A549 (cell line): ENCODE measurements at regions not wholly inside any gene's neighbourhood (a gene's known extent, or its start where the extent isn't known, plus 50 kb on each side); places are given as distances from the start of the nearest gene placed in this dataset.

Source experiments
- ATAC-seq, 2 experiments: fragments of 200-7000 bp in 1 of 2; fragments of >200 bp in 1 of 2; cut with Nextera tagmentation in 1 of 2; cut with Tn5 transposase in 1 of 2; 3 replicates each; pipeline versions ENCODE4 v1.8.0 to v1.9.1; 2018 to 2020; ENCODE audit warnings: mild to moderate bottlenecking in 1 of 2, moderate library complexity in 1 of 2
- CTCF ChIA-PET: fragments of 300-600 bp; sonication (Branson Sonifier 250); formaldehyde crosslinking; extraction: SDS; loops from one replicate; lab custom pipeline; 2021; ENCODE audit warnings: antibody characterized with exemption, inconsistent platforms; lab: Yijun Ruan, JAX
- POLR2A ChIA-PET: fragments of 350-600 bp; formaldehyde crosslinking; extraction: SDS; loops from one replicate; lab custom pipeline; 2021; ENCODE audit warnings: antibody characterized with exemption, inconsistent platforms; lab: Yijun Ruan, JAX
- DNase-seq, 2 experiments: peaks; one replicate each; pipeline versions ENCODE4 v3.0.0 to v3.0.0-alpha.2; 2011 to 2016; ENCODE audit warnings: low read depth in 1 of 2, low spot score in 1 of 2
- FAIRE-seq: peaks from 2 replicates; lab custom pipeline; 2011; peaks lifted over from hg19 to GRCh38; lab: Jason Lieb, UNC
- H3K27ac ChIP-seq, 2 experiments: fragments of >200 bp; sonication (Bioruptor Twin); formaldehyde crosslinking; 3 replicates each; pipeline ENCODE4 v1.5.1; 2016 to 2017
- H3K4me1 ChIP-seq: fragments of >200 bp; sonication (Bioruptor Twin); formaldehyde crosslinking; 3 replicates; pipeline ENCODE4 v1.6.1; 2016
- H3K4me2 ChIP-seq: fragments of >200 bp; sonication (Bioruptor Twin); formaldehyde crosslinking; 3 replicates; pipeline ENCODE4 v1.6.1; 2016
- H3K4me3 ChIP-seq: fragments of >200 bp; sonication (Bioruptor Twin); formaldehyde crosslinking; 3 replicates; pipeline ENCODE4 v1.5.1; 2016
- H3K9me3 ChIP-seq: fragments of >200 bp; sonication (Bioruptor Twin); formaldehyde crosslinking; 3 replicates; pipeline ENCODE4 v1.6.1; 2016
- BHLHE40 ChIP-seq: IDR thresholded peaks from 2 replicates; pipeline ENCODE4 v1.6.1; 2012; ENCODE audit warnings: low read depth, low read length, inconsistent platforms
- CBX8 ChIP-seq: fragments of 200-600 bp; sonication (generic); IDR thresholded peaks from 2 replicates; pipeline ENCODE4 v1.6.1; 2016
- CEBPB ChIP-seq, 2 experiments: fragments of >200 bp in 1 of 2; sonication (Bioruptor Twin) in 1 of 2; formaldehyde crosslinking in 1 of 2; IDR thresholded peaks; 2 replicates each; pipeline ENCODE4 v1.6.1; 2012 to 2016
- CHD2 ChIP-seq: fragments of 150-350 bp; IDR thresholded peaks from 2 replicates; pipeline ENCODE4 v1.6.1; 2014; ENCODE audit warnings: low read length; ENCODE audit not compliant: partially characterized antibody
- CHD4 ChIP-seq: fragments of 200-600 bp; sonication (generic); IDR thresholded peaks from 2 replicates; pipeline ENCODE4 v1.6.1; 2016; ENCODE audit warnings: antibody characterized with exemption, mild to moderate bottlenecking, borderline replicate concordance
- EHMT2 ChIP-seq: fragments of 200-600 bp; sonication (generic); IDR thresholded peaks from 2 replicates; pipeline ENCODE4 v1.6.1; 2016; ENCODE audit warnings: antibody characterized with exemption, low read depth, mild to moderate bottlenecking, moderate library complexity
- EP300 ChIP-seq, 2 experiments: fragments of >200 bp; sonication (Bioruptor Twin); formaldehyde crosslinking; IDR thresholded peaks; 2 replicates in 1 of 2; 3 replicates in 1 of 2; pipeline ENCODE4 v1.6.1; 2016 to 2017
- ESRRA ChIP-seq: fragments of 150-350 bp; IDR thresholded peaks from 2 replicates; pipeline ENCODE4 v1.6.1; 2014; ENCODE audit warnings: mild to moderate bottlenecking, low read length, borderline replicate concordance
- FOSB ChIP-seq: fragments of 250-450 bp; sonication (Bioruptor Pico); IDR thresholded peaks from 2 replicates; pipeline ENCODE4 v1.5.0; 2020; ENCODE audit warnings: mild to moderate bottlenecking, moderate library complexity
- GATA3 ChIP-seq: IDR thresholded peaks from 2 replicates; pipeline ENCODE4 v1.6.1; 2012; ENCODE audit warnings: borderline replicate concordance
- HMGXB4 ChIP-seq: fragments of 250-450 bp; sonication (Bioruptor Pico); IDR thresholded peaks from 2 replicates; pipeline ENCODE4 v1.5.0; 2021; ENCODE audit warnings: mild to moderate bottlenecking, moderate library complexity, borderline replicate concordance
- HOXB13 ChIP-seq: fragments of 250-450 bp; sonication (Bioruptor Pico); IDR thresholded peaks from 2 replicates; pipeline ENCODE4 v1.5.0; 2020; ENCODE audit warnings: low read depth, mild to moderate bottlenecking, moderate library complexity
- KDM1A ChIP-seq: fragments of 200-600 bp; sonication (generic); IDR thresholded peaks from 2 replicates; pipeline ENCODE4 v1.6.1; 2016; ENCODE audit warnings: low read depth, mild to moderate bottlenecking
- KDM5A ChIP-seq: fragments of 200-600 bp; sonication (generic); IDR thresholded peaks from 2 replicates; pipeline ENCODE4 v1.6.1; 2016; ENCODE audit warnings: antibody characterized with exemption, mild to moderate bottlenecking
- MAX ChIP-seq: IDR thresholded peaks from 2 replicates; pipeline ENCODE4 v1.6.1; 2012
- MYC ChIP-seq: IDR thresholded peaks from 2 replicates; pipeline ENCODE4 v1.6.1; 2012; ENCODE audit warnings: mild to moderate bottlenecking, inconsistent platforms, low read length, improper control_type of control experiment, borderline replicate concordance
- NPAS2 ChIP-seq: fragments of 250-450 bp; sonication (Bioruptor Pico); IDR thresholded peaks from 2 replicates; pipeline ENCODE4 v1.8.0; 2022; ENCODE audit warnings: mild to moderate bottlenecking, moderate library complexity, borderline replicate concordance
- NR3C1 ChIP-seq: fragments of >200 bp; sonication (Bioruptor Twin); formaldehyde crosslinking; IDR thresholded peaks from 3 replicates; pipeline ENCODE4 v1.6.1; 2017
- PBX3 ChIP-seq: IDR thresholded peaks from 2 replicates; pipeline ENCODE4 v1.6.1; 2012
- RAD21 ChIP-seq, 2 experiments: fragments of >200 bp in 1 of 2; sonication (Bioruptor Twin) in 1 of 2; formaldehyde crosslinking in 1 of 2; IDR thresholded peaks in 1 of 2; conservative IDR thresholded peaks in 1 of 2; 2 replicates in 1 of 2; 3 replicates in 1 of 2; pipeline ENCODE4 v1.6.1; 2012 to 2018; ENCODE audit warnings: inconsistent platforms in 1 of 2
- RARB ChIP-seq: fragments of 250-450 bp; sonication (Bioruptor Pico); IDR thresholded peaks from 2 replicates; pipeline ENCODE4 v1.8.0; 2021; ENCODE audit warnings: mild to moderate bottlenecking, moderate library complexity
- RFX5 ChIP-seq: fragments of 450-650 bp; IDR thresholded peaks from 2 replicates; pipeline ENCODE4 v1.7.1; 2014; ENCODE audit warnings: antibody characterized with exemption, mild to moderate bottlenecking, moderate library complexity
- RNF2 ChIP-seq: fragments of 200-600 bp; sonication (generic); IDR thresholded peaks from 2 replicates; pipeline ENCODE4 v1.6.1; 2016; ENCODE audit warnings: low read depth, mild to moderate bottlenecking, antibody characterized with exemption, moderate library complexity, borderline replicate concordance
- SMC3 ChIP-seq: fragments of >200 bp; sonication (Bioruptor Twin); formaldehyde crosslinking; IDR thresholded peaks from 3 replicates; pipeline ENCODE4 v1.6.1; 2018; ENCODE audit warnings: inconsistent platforms
- TFCP2L1 ChIP-seq: fragments of 250-450 bp; sonication (Bioruptor Pico); IDR thresholded peaks from 2 replicates; pipeline ENCODE4 v1.5.0; 2021; ENCODE audit warnings: mild to moderate bottlenecking
- TP53 ChIP-seq: fragments of 250-450 bp; sonication (Bioruptor Pico); IDR thresholded peaks from 2 replicates; pipeline ENCODE4 v1.5.0; 2021; ENCODE audit warnings: mild to moderate bottlenecking, moderate library complexity
- ZC3H11A ChIP-seq: fragments of 450-650 bp; IDR thresholded peaks from 2 replicates; pipeline ENCODE4 v1.6.1; 2014; ENCODE audit warnings: antibody characterized with exemption, mild to moderate bottlenecking
- ZNF302 ChIP-seq: fragments of 250-450 bp; sonication (Bioruptor Pico); IDR thresholded peaks from 2 replicates; pipeline ENCODE4 v1.9.0; 2021; ENCODE audit warnings: inconsistent platforms, mild to moderate bottlenecking, moderate library complexity
- ZSCAN20 ChIP-seq: fragments of 250-450 bp; sonication (Bioruptor Pico); IDR thresholded peaks from 2 replicates; pipeline ENCODE4 v1.8.0; 2022; ENCODE audit warnings: mild to moderate bottlenecking, moderate library complexity
- WGBS: methylation state at CpG from one replicate; pipeline ENCODE4 v1.1.6; 2017; ENCODE audit errors: missing lambda C conversion rate; 5-methylcytosine and 5-hydroxymethylcytosine counted together
- TF ChIP-seq, protein P1 (sequence below): fragments of >200 bp; sonication (Bioruptor Twin); formaldehyde crosslinking; IDR thresholded peaks from 3 replicates; pipeline ENCODE4 v1.5.1; 2016
- TF ChIP-seq, protein P2 (sequence below): fragments of 250-450 bp; sonication (Bioruptor Pico); IDR thresholded peaks from 2 replicates; pipeline ENCODE4 v1.5.0; 2020; ENCODE audit warnings: low read depth, mild to moderate bottlenecking, moderate library complexity

DNA sequence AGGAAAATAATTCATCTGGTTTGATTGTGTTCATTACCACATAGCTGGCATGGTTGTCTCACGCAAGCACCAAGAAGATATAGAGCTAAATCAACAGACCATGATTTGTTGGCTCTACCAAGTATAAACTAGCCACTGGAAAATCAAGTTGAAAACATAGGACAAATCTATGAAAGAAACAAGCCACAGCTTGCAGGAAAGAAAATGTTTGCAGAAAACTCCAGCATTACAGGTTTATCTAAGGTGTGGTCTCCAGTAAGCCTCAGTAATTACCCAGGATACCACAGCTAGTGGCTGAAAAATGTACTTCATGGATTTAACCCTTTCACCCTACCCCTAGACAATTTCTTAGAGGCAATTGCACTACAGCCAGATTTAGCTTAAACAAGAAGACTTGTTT is 340.6 kb downstream of the SOX2 start (continued):
- TF ChIP-seq RFX5 (no peak), EHMT2 (no peak)

DNA sequence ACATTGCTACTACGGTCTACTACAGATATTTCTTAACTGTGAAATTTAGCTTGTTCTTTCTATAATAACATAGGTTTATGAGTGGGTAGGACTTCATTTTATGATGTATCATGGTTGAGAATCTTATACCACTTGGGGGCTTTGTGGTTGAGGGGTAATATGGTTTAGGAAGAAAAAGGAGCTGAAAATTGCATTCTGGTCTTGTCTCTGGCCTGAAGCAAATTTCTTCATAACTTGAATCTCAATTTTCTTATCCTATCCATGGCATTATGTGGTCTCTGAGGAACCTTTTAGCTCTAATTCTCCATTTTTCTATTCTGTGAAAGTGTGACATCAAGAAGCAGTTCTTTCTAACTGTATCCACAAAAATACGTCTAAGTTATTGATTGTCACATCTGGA is 341.0 kb downstream of the SOX2 start:
- H3K27ac ChIP-seq: no peak overlapping the region
- CTCF ChIA-PET: no interaction called here
- no peak for TF ChIP-seq TFCP2L1
- no peak for TF ChIP-seq PBX3
- no peak for TF ChIP-seq CEBPB (IDR thresholded peaks at IDR 0.05)
- no peak for TF ChIP-seq MAX
- TF ChIP-seq, protein P1, sequence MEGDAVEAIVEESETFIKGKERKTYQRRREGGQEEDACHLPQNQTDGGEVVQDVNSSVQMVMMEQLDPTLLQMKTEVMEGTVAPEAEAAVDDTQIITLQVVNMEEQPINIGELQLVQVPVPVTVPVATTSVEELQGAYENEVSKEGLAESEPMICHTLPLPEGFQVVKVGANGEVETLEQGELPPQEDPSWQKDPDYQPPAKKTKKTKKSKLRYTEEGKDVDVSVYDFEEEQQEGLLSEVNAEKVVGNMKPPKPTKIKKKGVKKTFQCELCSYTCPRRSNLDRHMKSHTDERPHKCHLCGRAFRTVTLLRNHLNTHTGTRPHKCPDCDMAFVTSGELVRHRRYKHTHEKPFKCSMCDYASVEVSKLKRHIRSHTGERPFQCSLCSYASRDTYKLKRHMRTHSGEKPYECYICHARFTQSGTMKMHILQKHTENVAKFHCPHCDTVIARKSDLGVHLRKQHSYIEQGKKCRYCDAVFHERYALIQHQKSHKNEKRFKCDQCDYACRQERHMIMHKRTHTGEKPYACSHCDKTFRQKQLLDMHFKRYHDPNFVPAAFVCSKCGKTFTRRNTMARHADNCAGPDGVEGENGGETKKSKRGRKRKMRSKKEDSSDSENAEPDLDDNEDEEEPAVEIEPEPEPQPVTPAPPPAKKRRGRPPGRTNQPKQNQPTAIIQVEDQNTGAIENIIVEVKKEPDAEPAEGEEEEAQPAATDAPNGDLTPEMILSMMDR: no peak
- TF ChIP-seq SMC3: no peak
- no peak for TF ChIP-seq TP53 (CRISPR knock-in tag)
- no peak for TF ChIP-seq KDM1A
- TF ChIP-seq RAD21 (conservative IDR thresholded peaks at IDR 0.05 in 1 of 2, IDR thresholded peaks at IDR 0.05 in 1 of 2): no peak
- TF ChIP-seq NPAS2 (CRISPR knock-in tag): no peak
- no peak for TF ChIP-seq HMGXB4
- no peak for TF ChIP-seq FOSB (CRISPR knock-in tag)
- no peak for TF ChIP-seq RNF2
- no peak for TF ChIP-seq ESRRA
- TF ChIP-seq CBX8: no peak
- TF ChIP-seq MYC: no peak
- TF ChIP-seq, all 56 proteins: peak for 0
- Histone ChIP-seq H3K4me1 (no peaks in the 10 kb centered on the region), H3K4me3 (no peak overlapping the region), H3K4me2 (no peak overlapping the region), H3K9me3 (no peaks in the 10 kb centered on the region)
- no peak for FAIRE-seq
- ATAC-seq: no peak
- WGBS: 92% methylated on average over 2 of the region's 2 CpGs
- no peak for DNase-seq
- POLR2A ChIA-PET: no interaction called here

- WGBS: 94% methylated on average over 1 of the region's 1 CpG
- no peak overlapping the region for H3K4me3 ChIP-seq
- no peaks in the 10 kb centered on the region for H3K9me3 ChIP-seq
- no peak for ATAC-seq
- ChIA-PET POLR2A (no interaction called here), CTCF (interaction anchor here (0.6 kb wide), 1 partner anchor 184 kb away, joined by 3 read pairs; no protein-coding TSS in a partner anchor)
- FAIRE-seq: no peak
- H3K4me1 ChIP-seq: no peaks in the 10 kb centered on the region
- TF ChIP-seq GATA3 (no peak), ZNF302 (CRISPR knock-in tag) (no peak), PBX3 (no peak), RNF2 (no peak), CHD4 (no peak), NR3C1 (no peak), KDM5A (no peak), ZC3H11A (no peak), RFX5 (no peak), CHD2 (no peak), ZSCAN20 (CRISPR knock-in tag) (no peak), RAD21 (conservative IDR thresholded peaks at IDR 0.05 in 1 of 2, IDR thresholded peaks at IDR 0.05 in 1 of 2) (no peak), EHMT2 (no peak), RARB (CRISPR knock-in tag) (no peak), BHLHE40 (no peak), EP300 (IDR thresholded peaks at IDR 0.05) (no peak), HOXB13 (no peak)
- TF ChIP-seq, protein P2, sequence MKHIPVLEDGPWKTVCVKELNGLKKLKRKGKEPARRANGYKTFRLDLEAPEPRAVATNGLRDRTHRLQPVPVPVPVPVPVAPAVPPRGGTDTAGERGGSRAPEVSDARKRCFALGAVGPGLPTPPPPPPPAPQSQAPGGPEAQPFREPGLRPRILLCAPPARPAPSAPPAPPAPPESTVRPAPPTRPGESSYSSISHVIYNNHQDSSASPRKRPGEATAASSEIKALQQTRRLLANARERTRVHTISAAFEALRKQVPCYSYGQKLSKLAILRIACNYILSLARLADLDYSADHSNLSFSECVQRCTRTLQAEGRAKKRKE (CRISPR knock-in tag): no peak
- TF ChIP-seq, all 56 proteins: peak for 0
- Histone ChIP-seq H3K27ac (no peak overlapping the region), H3K4me2 (no peak overlapping the region)
- DNase-seq: no peak
These were observed 346.8 kb downstream of the SOX2 start for GRCh38 chr3:182058488-182058887.
